Bronchial epithelial cell (primary cell): ENCODE measurements at regions not wholly inside any gene's neighbourhood (a gene's known extent, or its start where the extent isn't known, plus 50 kb on each side); places are given as distances from the start of the nearest gene placed in this dataset.

ENCODE experiments used
- DNase-seq: peaks from one replicate; pipeline ENCODE4 v3.0.0-alpha.2; 2010; ENCODE audit warnings: low read depth
- FAIRE-seq: peaks from 2 replicates; lab custom pipeline; 2011; peaks lifted over from hg19 to GRCh38; lab: Jason Lieb, UNC
- H3K27me3 ChIP-seq: 2 replicates; pipeline ENCODE4 v1.5.1; 2011; ENCODE audit warnings: low read length; ENCODE audit not compliant: control insufficient read depth, insufficient read depth
- H3K36me3 ChIP-seq: 2 replicates; pipeline ENCODE4 v1.5.1; 2011; ENCODE audit warnings: low read length; ENCODE audit not compliant: control insufficient read depth, insufficient read depth
- H3K4me3 ChIP-seq: 2 replicates; pipeline ENCODE4 v1.5.1; 2011; ENCODE audit warnings: mild to moderate bottlenecking, low read depth, low read length, control low read depth
- TF ChIP-seq, protein P1 (sequence below): IDR thresholded peaks from 2 replicates; pipeline ENCODE4 v1.5.1; 2011; ENCODE audit warnings: mild to moderate bottlenecking, moderate library complexity, low read length, control low read depth, inconsistent platforms; ENCODE audit not compliant: insufficient read depth, severe bottlenecking

GRCh38 chr22:22746963-22747933 lies 102.8 kb downstream of the GGTLC2 start:
- DNase-seq = no peak
- H3K27me3 ChIP-seq = no peaks in the 10 kb centered on the region
- no peaks in the 10 kb centered on the region for H3K36me3 ChIP-seq
- no peak overlapping the region for H3K4me3 ChIP-seq
- TF ChIP-seq, protein P1, sequence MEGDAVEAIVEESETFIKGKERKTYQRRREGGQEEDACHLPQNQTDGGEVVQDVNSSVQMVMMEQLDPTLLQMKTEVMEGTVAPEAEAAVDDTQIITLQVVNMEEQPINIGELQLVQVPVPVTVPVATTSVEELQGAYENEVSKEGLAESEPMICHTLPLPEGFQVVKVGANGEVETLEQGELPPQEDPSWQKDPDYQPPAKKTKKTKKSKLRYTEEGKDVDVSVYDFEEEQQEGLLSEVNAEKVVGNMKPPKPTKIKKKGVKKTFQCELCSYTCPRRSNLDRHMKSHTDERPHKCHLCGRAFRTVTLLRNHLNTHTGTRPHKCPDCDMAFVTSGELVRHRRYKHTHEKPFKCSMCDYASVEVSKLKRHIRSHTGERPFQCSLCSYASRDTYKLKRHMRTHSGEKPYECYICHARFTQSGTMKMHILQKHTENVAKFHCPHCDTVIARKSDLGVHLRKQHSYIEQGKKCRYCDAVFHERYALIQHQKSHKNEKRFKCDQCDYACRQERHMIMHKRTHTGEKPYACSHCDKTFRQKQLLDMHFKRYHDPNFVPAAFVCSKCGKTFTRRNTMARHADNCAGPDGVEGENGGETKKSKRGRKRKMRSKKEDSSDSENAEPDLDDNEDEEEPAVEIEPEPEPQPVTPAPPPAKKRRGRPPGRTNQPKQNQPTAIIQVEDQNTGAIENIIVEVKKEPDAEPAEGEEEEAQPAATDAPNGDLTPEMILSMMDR = no peak
- FAIRE-seq = peak; percentile 52

GRCh38 chr22:22748297-22748743 lies 103.9 kb downstream of the GGTLC2 start:
- FAIRE-seq = no peak
- TF ChIP-seq, protein P1 = peak; percentile 79

GRCh38 chr22:22748756-22749155 lies 104.3 kb downstream of the GGTLC2 start:
- Histone ChIP-seq H3K4me3 (no peak overlapping the region), H3K27me3 (no peaks in the 10 kb centered on the region), H3K36me3 (no peaks in the 10 kb centered on the region)
- no peak for FAIRE-seq
- TF ChIP-seq, protein P1 = no peak
- DNase-seq = no peak

More at GRCh38 chr22:22748297-22748743, 103.9 kb downstream of the GGTLC2 start:
- H3K27me3 ChIP-seq = no peaks in the 10 kb centered on the region
- no peak overlapping the region for H3K4me3 ChIP-seq
- DNase-seq = peak; percentile 37
- no peaks in the 10 kb centered on the region for H3K36me3 ChIP-seq

GRCh38 chr22:22749167-22749758 lies 104.8 kb downstream of the GGTLC2 start:
- no peak overlapping the region for H3K4me3 ChIP-seq
- DNase-seq = no peak
- H3K27me3 ChIP-seq = no peaks in the 10 kb centered on the region
- FAIRE-seq = no peak
- no peaks in the 10 kb centered on the region for H3K36me3 ChIP-seq
- TF ChIP-seq, protein P1 = no peak

DNA sequence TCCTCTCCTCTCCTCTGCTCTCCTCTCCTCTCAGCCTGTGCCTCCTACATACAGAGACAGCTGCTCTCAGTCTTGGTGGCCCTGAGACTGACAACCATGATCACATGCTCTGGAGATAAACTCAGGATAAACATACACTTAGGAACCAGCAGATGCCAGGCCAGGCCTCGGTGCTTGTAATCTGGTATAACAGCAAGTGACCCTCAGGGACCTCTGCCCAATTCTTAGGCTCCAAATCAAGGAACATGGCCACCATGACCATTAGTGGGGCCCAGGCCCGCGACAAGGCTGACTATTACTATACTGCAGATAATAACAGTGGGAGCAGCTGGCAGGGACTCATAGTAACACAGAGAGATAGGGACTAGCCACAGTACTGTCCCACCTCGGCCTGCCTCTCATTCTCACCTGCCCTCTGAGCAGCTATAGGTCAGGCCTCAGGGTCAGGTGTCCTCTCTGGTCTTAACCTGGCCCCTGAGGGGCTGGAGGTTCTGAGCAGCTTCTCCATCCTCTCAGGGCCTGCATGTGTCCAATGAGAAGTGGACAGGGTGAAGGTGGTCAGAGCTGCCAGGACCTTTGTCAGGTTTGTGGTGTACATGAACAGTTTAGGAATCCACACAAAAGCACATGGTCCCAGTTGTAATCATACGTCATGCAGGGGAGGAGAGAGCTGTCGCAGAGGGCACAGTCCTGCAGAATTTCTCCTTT lies 106.1 kb downstream of the GGTLC2 start:
- Histone ChIP-seq H3K4me3 (no peak overlapping the region), H3K36me3 (no peaks in the 10 kb centered on the region), H3K27me3 (no peaks in the 10 kb centered on the region)
- FAIRE-seq = no peak
- DNase-seq = no peak
- TF ChIP-seq, protein P1 = no peak
